ENCODE measurements at regions not wholly inside any gene's neighbourhood (a gene's known extent, or its start where the extent isn't known, plus 50 kb on each side); places are given as distances from the start of the nearest gene placed in this dataset.

GRCh38 chr20:21653628-21654027 is 51.8 kb upstream of the PAX1 start:
- DNase-seq = no peak

GRCh38 chr20:21643417-21643816 is 62.0 kb upstream of the PAX1 start:
- DNase-seq = no peak

GRCh38 chr20:21640556-21640955 is 64.9 kb upstream of the PAX1 start:
- DNase-seq = no peak

- no peak for DNase-seq
These were observed 71.6 kb upstream of the PAX1 start for GRCh38 chr20:21633829-21634228.

- DNase-seq = no peak
These were observed 72.8 kb upstream of the PAX1 start for GRCh38 chr20:21632735-21633053.

- no peak for DNase-seq
These were observed 73.3 kb upstream of the PAX1 start for GRCh38 chr20:21632031-21632734.

GRCh38 chr20:21628800-21629199 is 76.7 kb upstream of the PAX1 start:
- no peak for DNase-seq

- no peak for DNase-seq
These were observed 81.7 kb upstream of the PAX1 start for GRCh38 chr20:21623781-21624094.

- no peak for DNase-seq
These were observed 82.2 kb upstream of the PAX1 start for GRCh38 chr20:21623074-21623780.

- no peak for DNase-seq
These were observed 83.2 kb upstream of the PAX1 start for GRCh38 chr20:21622097-21622857.

GRCh38 chr20:21618759-21619416 is 86.6 kb upstream of the PAX1 start:
- DNase-seq = no peak

GRCh38 chr20:21615617-21616080 is 89.8 kb upstream of the PAX1 start:
- DNase-seq = peak; percentile 69

GRCh38 chr20:21614980-21615379 is 90.5 kb upstream of the PAX1 start:
- no peak for DNase-seq

- DNase-seq = no peak
These were observed 92.0 kb upstream of the PAX1 start for GRCh38 chr20:21613512-21613911.

GRCh38 chr20:21609981-21610380 is 95.5 kb upstream of the PAX1 start:
- no peak for DNase-seq

- DNase-seq = no peak
These were observed 95.4 kb upstream of the NKX2-2 start for GRCh38 chr20:21609221-21609620.

GRCh38 chr20:21608777-21609176 is 94.9 kb upstream of the NKX2-2 start:
- no peak for DNase-seq

- no peak for DNase-seq
These were observed 94.3 kb upstream of the NKX2-2 start for GRCh38 chr20:21607971-21608725.

GRCh38 chr20:21601799-21602198 is 87.9 kb upstream of the NKX2-2 start:
- no peak for DNase-seq

- DNase-seq = no peak
These were observed 72.8 kb upstream of the NKX2-2 start for GRCh38 chr20:21586682-21587081.

- DNase-seq = no peak
These were observed 69.8 kb upstream of the NKX2-2 start for GRCh38 chr20:21583486-21584168.

GRCh38 chr20:21577551-21577950 is 63.7 kb upstream of the NKX2-2 start:
- DNase-seq = no peak
